Fibroblast of villous mesenchyme (primary cell): ENCODE measurements at regions not wholly inside any gene's neighbourhood (a gene's known extent, or its start where the extent isn't known, plus 50 kb on each side); places are given as distances from the start of the nearest gene placed in this dataset.

ENCODE experiments used
- DNase-seq: peaks from one replicate; pipeline ENCODE4 v3.0.0-alpha.2; 2010; ENCODE audit warnings: low read depth
- H3K4me3 ChIP-seq: 2 replicates; pipeline ENCODE4 v1.5.1; 2011; ENCODE audit warnings: low read depth, mild to moderate bottlenecking, low read length
- TF ChIP-seq, protein P1 (sequence below): IDR thresholded peaks from 2 replicates; pipeline ENCODE4 v1.5.1; 2012; ENCODE audit warnings: low read depth, mild to moderate bottlenecking, low read length; ENCODE audit not compliant: insufficient read depth

DNA sequence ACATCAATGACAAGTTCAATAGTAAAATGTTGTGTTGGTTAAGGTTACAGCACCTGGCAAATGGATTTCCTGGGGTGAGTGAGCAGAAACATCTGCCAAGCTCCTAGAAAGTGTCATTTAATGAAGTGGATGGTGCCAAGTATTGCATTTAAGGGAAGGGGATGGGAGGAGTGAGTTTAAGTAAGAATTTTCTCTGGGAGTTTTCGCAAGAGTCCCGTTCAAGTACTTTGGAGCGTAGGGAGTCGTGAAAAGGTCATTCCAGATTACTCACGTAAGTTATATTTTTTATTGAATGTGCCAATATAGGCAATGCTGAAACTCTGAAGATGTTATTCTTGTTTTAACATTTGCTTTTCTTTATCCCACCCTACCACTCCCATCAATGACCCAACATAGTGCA is 117.4 kb upstream of the RAB3GAP2 start:
- no peak overlapping the region for H3K4me3 ChIP-seq
- DNase-seq, result no peak
- TF ChIP-seq, protein P1, sequence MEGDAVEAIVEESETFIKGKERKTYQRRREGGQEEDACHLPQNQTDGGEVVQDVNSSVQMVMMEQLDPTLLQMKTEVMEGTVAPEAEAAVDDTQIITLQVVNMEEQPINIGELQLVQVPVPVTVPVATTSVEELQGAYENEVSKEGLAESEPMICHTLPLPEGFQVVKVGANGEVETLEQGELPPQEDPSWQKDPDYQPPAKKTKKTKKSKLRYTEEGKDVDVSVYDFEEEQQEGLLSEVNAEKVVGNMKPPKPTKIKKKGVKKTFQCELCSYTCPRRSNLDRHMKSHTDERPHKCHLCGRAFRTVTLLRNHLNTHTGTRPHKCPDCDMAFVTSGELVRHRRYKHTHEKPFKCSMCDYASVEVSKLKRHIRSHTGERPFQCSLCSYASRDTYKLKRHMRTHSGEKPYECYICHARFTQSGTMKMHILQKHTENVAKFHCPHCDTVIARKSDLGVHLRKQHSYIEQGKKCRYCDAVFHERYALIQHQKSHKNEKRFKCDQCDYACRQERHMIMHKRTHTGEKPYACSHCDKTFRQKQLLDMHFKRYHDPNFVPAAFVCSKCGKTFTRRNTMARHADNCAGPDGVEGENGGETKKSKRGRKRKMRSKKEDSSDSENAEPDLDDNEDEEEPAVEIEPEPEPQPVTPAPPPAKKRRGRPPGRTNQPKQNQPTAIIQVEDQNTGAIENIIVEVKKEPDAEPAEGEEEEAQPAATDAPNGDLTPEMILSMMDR, result no peak

DNA sequence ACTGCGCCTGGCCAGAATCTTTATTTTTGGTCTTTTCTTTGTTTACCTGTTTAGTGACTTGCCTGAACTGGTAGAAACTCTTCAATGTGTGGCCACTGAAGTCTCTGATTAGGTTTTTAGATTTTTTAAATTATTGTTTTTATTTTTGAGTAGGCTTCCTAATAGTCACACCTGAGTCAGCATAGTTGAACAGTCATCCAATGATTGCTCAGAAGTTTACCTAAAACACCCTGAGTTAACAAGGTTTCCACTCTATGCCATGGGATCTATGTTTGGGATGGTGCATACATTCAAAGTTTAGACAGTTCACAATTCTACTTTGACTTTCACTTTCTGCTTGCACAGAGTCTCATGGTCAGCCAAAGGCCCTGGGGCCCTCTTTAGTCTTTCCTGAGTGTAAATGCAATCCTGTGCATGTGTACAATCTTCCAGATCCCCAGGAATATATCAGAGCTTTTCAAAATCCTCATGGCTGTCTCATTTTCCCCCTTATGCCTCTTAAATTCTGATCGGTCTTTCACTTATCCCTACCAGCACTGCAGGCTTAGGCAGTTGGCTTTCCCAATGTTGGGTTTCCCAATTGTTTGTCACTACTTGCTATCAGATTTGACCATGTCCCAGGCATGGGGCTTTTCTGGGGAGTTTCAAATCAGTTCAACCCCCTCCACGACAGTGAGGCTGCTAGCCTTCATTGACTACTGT is 114.4 kb upstream of the RAB3GAP2 start:
- no peak for DNase-seq
- no peak overlapping the region for H3K4me3 ChIP-seq
- TF ChIP-seq, protein P1, result no peak

DNA sequence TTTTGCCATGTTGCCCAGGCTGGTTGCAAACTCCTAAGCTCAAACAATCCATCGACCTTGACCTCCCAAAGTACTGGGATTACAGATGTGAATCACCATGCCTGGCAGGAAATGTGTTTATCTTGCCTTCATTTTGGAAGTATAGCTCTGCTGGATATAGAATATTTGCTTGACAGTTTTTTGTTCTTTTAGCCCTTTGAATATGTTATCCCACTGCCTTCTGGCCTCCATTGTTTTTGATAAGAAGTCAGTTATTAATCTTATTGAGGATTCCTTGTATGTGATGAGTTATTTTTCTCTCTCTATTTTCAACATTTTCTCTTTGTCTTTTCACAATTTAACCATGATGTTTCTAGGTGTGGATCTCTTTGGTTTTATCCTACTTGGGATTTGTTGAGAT is 112.9 kb upstream of the RAB3GAP2 start:
- no peak for DNase-seq
- TF ChIP-seq, protein P1, result no peak
- H3K4me3 ChIP-seq, result no peak overlapping the region

DNA sequence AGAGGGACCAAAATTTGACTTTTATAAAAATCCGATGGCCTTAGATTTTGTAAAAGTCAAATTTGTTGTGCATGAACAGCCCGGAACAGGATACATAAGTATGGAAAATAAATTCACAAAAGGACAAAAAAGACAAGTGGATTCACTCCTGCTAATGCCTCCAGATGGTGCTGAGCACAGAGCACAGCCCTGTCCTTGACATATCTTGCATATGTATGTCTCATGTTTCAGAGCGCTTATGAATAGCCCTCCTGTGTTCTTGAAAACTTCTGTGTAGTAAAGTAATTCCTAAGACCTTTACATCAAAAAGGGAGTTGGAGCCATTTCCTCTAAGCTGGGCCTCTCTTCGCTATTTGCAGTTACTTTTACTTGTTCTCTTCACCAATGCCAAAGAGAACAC is 110.7 kb upstream of the RAB3GAP2 start:
- TF ChIP-seq, protein P1, result no peak

DNA sequence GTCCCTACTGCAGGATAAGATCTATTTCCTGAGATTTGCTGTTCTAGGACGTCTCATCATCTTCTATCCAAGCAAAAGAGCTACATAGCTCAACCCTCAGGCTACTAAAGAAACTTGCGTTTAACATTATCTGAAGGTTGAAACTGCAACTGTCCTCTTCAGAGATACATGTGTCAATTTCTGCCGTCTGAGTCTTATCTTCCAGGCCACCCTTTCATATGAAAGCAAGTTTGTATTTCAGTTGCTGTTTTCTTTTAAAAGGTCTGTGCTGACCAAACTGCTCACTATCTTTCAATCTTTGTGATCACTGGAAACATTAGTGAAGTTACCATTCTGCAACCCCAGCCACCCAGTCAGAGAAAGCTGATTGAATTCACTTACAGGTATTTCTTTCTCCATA is 108.6 kb upstream of the RAB3GAP2 start:
- TF ChIP-seq, protein P1, result no peak
- no peak for DNase-seq
- H3K4me3 ChIP-seq, result no peak overlapping the region

More for the DNA sequence above, 110.7 kb upstream of the RAB3GAP2 start:
- no peak for DNase-seq
- no peak overlapping the region for H3K4me3 ChIP-seq

DNA sequence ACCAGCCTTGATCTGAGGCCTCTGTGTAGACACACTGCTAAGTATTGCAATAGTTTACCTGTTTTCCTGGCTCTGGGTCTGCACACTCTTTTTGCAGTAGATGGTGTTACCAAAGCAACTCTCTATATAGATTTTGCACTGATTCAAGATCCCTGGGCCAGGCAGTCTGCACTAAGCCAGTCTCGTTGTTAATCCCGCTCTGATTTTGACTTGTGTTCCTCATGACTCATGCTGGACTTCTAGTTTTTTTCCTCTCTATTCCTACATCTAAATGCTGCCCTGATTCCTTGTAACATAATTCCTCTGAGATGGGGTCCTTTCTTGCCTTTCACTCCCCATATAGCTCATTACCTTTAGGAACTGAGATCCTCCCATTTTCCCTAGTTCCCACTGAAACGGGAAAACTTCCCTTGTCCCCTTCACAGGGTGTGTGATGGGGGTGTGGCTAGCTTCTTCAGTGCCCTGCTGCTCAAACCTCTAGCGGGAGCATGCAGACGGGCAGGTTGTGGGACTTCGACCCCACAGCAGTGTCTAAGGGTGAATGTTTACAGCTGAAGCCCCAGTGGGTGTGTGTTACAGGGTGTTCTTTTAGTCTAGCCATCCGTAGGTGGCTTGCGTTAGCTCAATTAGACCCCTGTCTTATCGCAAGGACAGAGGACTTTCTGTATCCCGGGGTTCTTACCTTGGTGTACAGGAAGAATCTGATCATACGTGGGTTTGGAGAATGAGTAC is 106.5 kb upstream of the RAB3GAP2 start:
- TF ChIP-seq, protein P1, result no peak
- H3K4me3 ChIP-seq, result no peak overlapping the region
- DNase-seq, result no peak
